Colon (tissue), 2 donors: ENCODE measurements at regions not wholly inside any gene's neighbourhood (a gene's known extent, or its start where the extent isn't known, plus 50 kb on each side); places are given as distances from the start of the nearest gene placed in this dataset.
A peak's percentile ranks its signal among the peaks of the same experiment; 100 is the strongest.
"Not testable (repeated sequence)": the region's sequence is repeated elsewhere in the genome, so short reads cannot be mapped to it uniquely, and the experiment has no call there.

ENCODE experiments used
- FAIRE-seq: peaks from 2 replicates; lab custom pipeline; 2012; peaks lifted over from hg19 to GRCh38; lab: Jason Lieb, UNC
- donor health status: control.
- donor health status: control.

DNA sequence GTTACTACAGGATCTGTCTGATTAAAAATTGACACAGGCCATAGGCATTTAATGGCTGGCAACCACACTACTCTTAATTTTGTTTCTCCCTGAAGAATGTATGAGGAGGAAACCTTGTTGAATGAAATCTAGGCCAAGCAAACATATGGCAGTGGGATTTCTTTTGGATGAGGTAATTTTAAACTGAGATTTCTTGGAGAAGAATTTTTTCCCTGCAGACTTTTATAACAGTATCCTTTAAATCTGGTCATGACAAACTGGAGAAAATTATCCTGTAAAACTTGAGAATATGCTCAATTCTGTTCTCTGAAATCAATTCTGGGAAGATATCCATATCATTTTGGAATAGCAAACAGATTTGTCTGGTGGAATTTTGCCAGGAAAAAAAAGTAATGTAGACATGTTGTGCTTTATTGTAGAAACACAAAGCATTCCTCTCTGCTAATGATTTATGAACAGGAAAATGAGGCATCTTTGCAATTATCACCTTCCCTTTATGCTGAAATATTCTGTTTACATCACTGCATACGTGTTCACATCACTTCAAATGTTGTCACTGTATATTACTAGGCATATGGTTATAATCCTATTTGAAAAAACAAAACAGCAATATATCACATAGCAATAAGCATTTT lies 108.3 kb upstream of the ARSJ start:
- no peak for FAIRE-seq

DNA sequence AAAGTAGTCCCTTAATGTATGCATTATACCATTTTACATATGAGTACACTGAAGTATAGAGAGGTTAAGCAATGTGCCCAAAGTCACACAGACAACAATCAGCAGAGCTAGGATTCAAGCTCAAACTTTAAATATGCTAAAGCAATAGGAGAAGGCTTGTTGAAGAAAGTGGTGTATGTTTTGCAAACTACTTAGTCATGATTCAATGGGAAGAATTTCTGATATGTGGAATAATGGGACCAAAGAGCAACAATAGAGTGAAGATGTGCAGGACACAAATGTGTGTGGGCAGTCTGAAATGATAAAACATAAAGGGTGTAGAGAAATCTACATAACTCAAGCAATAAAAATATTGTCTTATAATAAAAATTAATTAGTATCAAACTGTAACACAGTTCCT lies 109.0 kb upstream of the ARSJ start:
- FAIRE-seq: no peak

DNA sequence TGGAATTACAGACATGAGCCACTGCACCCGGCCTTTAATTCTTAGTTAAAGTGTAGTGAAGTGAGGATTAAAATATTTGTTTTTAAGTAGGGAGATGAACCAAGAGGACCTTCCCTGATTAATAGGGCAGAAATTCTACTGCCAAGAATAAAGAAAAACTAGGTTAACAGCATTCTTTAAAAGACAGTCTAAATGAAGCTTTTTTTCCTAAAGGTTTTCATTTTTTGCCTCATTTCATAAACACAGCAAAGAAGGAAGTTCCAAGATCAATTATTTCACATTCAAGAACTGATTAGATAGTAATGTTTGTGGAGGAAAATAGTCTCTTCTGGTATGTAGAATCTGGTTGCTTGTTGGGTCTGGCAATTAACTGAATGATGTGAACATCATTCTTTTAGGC lies 112.1 kb upstream of the ARSJ start:
- FAIRE-seq: no peak

DNA sequence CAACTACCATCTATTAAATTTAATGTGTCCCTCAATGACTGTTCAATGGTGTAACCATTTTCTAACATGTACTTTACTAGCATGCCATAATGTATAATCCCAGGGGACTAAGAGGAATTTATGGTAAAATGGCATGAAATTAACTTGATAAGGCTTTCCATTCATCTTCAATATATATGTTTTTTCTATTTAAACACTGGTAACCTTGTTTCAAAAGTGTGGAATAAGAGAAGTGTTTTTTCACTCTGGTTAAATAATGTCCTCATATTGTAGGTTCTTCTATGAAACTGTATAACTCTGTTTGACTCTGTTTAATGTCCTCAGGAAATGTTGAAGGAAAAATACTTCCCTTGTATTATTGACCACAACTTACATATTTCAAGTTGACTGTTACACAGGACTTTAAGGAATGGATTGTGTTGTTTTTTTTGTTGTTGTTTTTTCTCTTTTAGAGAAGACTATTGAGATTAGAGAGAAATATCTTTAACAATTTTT lies 113.8 kb upstream of the ARSJ start:
- no peak for FAIRE-seq

DNA sequence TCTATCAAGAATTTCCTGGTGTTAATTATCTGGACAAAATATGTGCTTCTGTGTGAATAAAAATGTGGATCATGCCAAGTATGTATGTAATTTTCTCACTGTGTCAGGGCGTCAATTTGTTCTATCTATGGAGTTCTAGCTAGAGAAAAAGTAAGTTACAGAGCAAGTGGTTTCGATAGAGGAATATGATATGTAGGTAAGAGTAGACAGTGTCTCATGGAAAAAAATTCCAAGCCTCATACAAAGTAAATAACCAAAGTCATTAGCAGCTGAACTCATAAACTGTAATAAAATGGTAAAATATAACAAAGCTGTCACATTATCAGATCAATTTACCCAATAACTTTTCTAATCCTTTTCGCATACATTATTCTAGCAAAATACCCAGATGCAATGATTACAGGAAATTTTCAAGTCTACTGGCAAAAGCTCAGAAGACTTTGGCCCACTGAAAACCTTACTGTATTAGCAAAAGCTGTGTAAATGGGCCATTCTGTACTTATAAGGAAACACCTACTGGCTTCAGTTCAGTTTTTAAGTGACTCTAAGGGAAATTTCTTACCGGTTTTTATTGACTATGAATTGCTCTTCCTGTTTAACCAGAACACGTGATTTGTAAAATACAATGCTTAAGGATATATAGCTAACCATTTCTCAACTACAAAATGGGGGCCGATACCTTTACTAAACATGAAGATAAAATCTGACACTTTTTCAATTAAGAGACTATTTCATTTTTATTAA lies 121.0 kb upstream of the ARSJ start:
- FAIRE-seq: peak; percentile 5

DNA sequence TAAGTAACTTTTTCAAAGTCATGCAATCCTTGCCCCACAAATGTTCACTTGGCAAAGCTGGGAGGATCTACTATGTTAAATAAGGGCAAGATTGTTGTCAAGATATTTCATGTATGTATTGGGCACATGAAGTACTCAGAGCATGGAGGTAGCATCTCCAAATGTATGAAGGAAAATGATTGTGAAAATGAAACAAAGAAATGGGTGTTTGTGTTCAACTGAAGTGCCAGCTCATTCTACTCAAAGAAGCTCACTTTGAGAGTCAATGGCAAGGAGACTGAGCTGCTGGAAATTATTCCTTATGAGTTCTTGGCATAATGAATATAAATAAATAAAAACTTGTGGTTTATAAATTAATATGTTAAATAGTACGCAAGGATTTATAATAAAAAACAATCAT lies 124.5 kb upstream of the ARSJ start:
- FAIRE-seq: no peak

DNA sequence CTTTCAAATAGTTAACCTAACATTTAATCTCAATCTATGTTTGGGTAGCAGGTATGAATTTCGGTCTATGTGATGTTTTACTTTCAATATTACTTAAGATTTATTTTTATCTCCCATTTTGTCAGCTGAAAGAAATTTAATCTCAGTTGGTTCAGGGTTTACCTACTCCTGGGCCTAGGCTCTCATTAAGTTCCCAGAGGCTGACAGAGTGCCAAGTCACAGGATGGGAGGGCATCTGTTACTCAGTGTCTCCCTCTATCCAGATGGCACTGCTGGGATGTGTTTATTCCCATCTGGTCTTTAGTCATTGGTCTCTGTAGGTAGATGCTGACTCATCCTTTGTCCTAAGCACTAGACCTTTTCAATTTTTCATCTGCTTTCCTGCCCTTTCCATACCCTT lies 129.4 kb upstream of the ARSJ start:
- FAIRE-seq: no peak

DNA sequence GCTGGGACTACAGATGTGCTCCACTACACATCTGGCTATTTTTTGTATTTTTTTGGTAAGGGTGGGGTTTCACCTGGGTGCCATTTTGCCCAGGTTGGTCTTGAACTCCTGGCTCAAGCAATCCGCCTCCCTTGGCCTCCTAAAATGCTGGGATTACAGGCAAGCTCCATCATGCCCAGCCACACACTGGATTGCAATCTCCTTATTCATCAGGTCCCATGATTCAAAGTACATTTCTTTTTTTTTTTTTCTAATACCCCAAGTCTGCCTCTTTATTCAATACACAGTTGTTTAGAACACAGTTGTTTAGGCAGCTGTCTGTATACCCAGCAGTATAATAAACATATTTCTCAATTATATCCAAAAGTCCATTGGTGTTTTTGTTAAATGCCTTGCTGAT lies 130.3 kb upstream of the ARSJ start:
- no peak for FAIRE-seq

DNA sequence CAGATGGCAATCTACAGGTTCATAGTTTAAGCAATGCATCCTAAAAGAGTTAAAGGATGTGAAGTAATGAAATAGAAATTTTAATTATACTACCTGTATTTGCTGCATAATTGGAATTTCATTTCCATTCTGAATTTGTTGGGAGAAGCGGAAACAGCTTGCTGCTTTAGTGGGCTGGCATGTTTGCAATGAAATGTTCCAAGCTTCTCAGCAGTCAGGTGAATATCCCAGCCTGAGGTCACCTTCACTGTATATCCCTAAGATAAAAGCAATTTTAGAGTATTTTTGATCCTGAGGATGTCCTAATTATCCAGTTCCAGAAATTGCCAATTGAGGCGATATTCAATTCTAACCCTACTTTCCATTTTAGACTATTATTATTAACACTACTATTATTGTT lies 136.1 kb upstream of the ARSJ start:
- FAIRE-seq: no peak

DNA sequence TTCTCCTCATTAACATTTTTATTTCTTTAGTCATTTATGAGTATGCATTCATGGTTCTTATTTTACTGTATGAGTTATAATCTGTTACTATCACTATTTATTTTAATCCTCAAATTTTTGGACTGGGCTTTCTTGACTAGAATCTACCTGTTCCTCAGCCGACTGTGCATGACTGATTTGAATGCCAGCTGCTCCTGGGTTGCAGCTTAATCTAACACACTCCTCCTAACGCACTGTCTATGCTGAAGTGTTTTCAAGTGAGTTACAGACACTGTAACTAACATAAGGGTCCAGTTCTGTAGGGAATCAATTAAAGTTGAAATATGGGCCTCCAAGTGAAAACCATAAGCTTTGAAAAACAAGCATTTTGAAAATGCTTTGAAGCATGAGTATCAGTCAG lies 137.4 kb upstream of the ARSJ start:
- FAIRE-seq: no peak

DNA sequence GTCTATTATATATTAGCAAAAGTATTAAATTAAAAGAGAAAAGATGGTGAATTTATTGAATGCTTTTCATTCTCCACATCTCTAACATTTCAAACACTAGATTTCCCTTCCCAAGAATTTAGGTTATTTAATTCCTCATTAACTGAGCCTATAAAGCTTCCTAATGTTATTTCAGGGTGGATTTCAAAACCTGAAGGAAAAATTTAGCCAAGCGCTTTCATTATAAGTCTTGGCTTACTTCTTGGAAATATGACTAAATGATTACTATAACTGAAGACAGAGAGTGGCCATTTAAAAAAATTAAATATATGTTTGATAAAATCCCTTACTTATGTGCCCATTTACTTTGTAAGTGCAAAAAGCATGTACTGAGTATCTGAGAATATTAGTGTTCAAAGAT lies 141.8 kb upstream of the ARSJ start:
- no peak for FAIRE-seq

DNA sequence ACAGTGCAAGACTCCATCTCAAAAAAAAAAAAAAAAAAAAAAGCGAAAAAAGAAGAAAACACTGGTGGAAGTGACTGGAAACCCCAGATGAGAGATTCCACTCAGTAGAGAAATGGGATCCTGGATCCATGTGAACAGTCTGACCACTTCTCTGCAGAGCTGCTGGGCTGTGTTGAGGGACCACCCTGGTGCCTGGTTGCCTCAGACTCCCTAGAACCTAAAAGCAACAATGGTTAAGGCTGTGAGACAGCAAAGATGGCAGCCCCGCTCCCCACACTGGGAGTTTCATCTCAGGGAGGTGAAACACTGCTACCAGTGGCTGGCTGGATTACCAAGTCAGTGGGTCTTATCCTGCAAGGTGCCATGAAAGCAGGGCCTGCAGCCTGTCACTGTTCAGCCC lies 152.8 kb upstream of the ARSJ start:
- FAIRE-seq: no peak

DNA sequence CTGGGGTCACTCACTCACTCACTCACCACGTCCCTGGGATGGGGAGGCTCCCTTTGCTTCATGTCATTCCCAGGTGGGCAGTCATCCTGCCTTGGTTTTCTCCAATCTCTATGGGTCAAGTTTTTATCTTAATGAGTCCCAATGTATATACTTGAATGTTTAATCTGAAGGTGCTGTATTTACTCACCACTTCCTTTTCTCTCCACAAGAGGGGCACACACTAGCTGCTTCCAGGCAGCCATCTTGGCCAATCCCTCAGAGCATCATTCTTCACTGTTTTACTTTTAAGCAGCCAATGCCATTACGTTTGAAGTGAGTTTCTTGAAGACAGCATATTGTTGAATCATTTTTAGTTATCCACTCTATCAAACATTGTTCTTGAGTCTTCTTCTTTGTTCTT lies 153.4 kb upstream of the ARSJ start:
- FAIRE-seq: no peak

DNA sequence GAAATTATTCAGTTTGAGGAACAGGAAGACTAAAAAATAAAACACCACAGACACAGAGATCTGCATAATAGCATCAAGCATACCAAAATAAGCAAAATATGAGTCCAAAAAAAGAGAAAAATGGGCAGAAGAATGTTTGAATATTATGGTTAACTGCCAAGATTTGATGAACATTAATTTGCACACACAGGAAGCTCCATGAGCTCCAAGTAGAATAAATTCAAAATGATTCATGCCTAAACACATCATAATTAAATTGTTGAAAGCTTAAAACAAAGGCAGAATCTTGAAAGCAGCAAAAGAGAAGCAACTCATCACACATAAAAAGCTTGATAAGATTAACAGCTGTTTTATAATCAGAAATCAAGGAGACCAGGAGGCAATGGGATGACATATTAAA lies 156.6 kb upstream of the ARSJ start:
- FAIRE-seq: no peak

DNA sequence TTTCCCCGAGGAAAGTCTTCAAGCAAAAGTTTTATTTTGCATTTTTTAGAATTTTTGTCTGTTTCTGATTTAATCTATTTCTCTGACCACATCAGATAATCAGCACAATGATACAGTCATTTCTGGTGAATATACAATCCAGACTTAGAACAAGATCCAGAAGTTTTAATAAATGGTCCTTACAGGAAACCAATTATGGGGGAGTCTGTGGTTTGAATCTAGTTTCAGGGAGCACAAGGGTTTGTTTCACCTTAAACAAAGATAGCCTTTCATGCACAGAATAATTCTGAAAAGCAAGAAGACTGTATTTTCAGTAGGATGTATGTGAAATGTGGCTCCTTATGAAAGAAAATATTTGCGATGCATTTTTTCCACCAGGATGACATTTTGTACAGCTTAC lies 158.5 kb upstream of the ARSJ start:
- FAIRE-seq: no peak

DNA sequence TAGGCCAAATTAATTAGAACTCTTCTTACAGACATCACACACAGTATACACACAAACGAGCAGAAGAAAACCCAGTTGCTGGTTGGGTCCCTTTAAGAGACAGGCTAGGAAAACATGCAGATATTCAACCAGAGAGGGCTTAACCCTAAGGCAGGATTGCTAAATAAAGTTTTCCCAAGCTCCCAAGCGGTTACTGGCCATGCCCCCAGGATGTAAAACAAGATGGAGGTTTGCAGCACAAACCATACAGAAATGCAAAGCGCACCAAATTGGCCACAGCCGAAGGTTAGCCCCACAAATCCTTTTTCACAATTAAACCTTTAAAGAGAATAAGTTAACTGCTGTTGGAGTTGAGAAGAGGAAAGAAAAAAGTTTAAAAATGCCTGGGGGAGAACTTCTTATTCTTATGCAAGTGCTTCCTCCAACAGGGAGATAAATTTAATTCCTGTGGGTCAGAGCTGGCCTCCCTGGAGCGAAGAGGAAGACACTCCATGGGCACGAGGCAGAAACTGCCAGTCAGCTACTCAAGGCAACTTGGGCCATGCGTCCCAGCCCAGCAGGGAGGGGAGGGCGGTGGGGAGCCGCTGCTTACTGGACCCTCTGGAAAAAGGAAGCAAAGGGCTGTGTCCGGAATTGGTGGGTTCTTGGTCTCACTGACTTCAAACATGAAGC lies 167.6 kb upstream of the ARSJ start:
- no peak for FAIRE-seq

DNA sequence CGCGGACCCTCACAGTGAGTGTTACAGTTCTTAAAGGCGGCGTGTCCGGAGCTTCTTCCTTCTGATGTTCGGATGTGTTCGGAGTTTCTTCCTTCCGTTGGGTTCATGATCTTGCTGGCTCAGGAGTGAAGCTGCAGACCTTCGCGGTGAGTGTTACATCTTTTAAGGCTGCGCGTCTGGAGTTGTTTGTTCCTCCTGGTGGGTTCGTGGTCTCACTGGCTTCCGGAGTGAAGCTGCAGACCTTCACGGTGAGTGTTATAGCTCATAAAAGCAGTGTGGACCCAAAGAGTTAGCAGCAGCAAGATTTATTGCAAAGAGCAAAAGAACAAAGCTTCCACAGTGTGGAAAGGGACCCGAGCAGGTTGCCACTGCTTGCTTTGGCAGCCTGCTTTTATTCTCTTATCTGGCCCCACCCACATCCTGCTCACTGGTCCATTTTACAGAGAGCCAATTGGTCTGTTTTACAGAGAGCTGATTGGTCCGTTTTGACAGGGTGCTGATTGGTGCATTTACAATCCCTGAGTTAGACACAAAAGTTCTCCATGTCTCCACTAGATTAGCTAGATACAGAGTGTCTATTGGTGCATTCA lies 168.3 kb upstream of the ARSJ start:
- not testable (repeated sequence) for FAIRE-seq

DNA sequence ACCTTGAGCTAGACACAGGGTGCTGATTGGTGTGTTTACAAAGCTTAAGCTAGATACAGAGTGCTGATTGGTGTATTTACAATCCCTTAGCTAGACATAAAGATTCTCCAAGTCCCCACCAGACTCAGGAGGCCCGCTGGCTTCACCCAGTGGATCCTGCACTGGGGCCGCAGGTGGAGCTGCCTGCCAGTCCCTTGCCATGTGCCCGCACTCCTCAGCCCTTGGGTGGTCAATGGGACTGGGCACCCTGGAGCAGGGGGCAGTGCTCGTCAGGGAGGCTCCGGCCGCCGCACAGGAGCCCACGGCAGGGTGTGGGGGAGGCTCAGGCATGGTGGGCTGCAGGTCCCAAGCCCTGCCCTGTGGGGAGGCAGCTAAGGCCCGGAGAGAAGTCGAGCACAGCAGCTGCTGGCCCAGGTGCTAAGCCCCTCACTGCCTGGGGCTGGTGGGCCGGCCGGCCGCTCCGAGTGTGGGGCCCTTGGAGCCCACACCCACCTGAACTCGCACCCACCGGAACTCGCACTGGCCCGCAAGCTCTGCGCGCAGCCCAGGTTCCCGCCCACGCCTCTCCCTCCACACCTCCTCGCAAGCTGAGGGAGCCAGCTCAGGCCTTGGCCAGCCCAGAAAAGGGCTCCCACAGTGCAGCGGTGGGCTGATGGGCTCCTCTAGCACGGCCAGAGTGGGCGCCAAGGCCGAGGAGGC lies 169.1 kb upstream of the ARSJ start:
- not testable (repeated sequence) for FAIRE-seq

DNA sequence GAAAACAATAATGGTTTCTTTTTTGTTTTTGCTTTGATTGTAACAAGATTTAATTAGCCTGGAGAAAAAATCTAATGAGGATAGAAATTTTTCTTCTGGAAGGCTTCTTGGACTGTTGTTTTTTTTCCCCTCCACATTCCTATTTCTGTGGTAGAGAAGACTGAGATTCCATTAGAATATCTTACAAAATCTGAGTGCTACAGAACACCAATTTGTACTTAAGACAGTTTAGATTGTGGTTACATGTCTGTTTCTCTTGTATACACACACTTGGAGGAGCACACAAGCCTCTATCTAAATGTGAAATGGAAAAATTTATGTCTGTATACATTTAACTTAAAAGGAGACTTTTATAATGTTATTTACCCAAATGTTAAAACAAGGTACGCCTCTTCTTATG lies 176.9 kb upstream of the ARSJ start:
- no peak for FAIRE-seq

DNA sequence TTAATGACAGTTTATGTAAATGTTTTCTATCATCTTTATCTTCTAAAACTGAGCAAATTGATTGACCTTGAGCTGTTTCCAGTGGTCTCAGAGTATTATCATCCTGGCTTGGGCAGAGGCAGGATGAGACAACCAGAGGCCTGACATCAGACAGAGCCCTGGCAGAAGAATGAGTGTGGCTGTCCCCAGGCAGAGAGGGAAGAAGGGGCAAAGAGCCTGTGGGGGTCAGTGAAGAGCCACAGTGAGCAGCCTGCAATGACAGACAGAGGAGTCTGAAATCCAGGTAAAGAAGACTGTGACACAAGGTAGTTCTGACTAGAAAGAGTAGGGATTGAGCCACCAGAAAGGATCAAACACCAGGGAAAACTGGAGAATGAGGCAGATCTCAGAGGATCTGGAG lies 182.4 kb upstream of the ARSJ start:
- FAIRE-seq: no peak

DNA sequence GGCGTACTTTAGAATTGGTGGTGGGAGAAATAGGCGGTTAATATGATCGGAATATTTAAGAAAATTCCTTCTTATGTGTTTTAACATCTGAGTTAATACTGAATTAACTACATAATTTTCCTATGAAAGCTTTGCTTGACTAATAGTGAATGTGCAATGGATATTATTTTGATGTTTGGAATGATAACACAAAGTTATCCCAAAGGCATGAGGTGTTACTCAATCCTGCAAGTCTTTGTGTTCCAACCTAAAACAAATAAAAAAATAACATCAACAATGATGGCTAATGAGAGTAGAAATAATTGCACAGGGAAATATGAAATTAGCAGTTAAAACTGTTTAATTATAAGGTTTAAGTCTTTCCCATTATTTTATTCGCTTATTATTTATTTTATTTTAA lies 183.6 kb upstream of the ARSJ start:
- FAIRE-seq: no peak

DNA sequence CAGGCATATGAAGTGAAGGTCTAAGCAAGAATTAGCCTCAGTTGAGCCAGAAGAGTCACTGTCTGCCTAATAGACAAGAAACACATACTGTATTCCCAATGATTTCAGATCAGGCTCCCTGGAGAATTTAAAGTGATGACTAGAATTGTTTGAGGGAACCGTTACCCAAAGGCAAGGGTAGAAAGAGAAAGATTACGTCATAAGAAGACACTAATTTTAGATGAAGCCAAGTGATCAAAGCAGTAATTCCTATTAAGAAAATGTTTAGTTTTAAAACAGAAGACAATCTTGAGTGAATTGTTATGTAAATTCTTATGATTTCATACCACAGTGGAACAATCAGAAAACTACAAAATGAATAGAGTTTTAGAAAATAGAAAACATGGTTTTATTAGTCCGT lies 194.5 kb upstream of the ARSJ start:
- no peak for FAIRE-seq

DNA sequence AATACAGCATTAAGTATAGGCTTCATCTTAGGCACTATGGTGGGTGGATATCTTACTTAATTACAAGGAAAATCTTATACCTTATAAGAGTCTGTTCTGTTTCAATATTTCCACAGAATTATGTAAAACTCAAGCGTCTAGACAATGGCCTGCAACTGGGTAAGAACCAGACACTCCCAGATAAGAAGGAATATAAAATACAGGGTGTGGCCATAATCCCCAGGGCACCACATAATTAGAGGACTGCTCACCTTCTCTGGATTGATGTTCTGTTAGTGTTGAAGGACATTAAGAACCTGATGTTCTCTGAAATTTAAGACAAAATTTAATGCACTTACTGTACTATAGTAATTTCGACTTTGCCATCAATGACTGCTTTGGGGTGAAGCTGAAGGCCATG lies 198.2 kb upstream of the ARSJ start:
- FAIRE-seq: no peak
